GM12801 (cell line): ENCODE measurements at regions not wholly inside any gene's neighbourhood (a gene's known extent, or its start where the extent isn't known, plus 50 kb on each side); places are given as distances from the start of the nearest gene placed in this dataset.

Experiments used
- CTCF ChIP-seq: IDR thresholded peaks from one replicate; pipeline ENCODE4 v1.5.1; 2011; ENCODE audit warnings: control low read depth; ENCODE audit not compliant: insufficient read length; ENCODE audit errors: extremely low read depth

GRCh38 chr20:52422574-52423336 lies 231.2 kb upstream of the ZFP64 start:
- TF ChIP-seq CTCF, result no peak

GRCh38 chr20:52420805-52421204 lies 229.2 kb upstream of the ZFP64 start:
- no peak for TF ChIP-seq CTCF

GRCh38 chr20:52419205-52419604 lies 227.6 kb upstream of the ZFP64 start:
- no peak for TF ChIP-seq CTCF

GRCh38 chr20:52416953-52417352 lies 225.4 kb upstream of the ZFP64 start:
- TF ChIP-seq CTCF, result no peak

- no peak for TF ChIP-seq CTCF
These were observed 220.0 kb upstream of the ZFP64 start for GRCh38 chr20:52411611-52412010.

DNA sequence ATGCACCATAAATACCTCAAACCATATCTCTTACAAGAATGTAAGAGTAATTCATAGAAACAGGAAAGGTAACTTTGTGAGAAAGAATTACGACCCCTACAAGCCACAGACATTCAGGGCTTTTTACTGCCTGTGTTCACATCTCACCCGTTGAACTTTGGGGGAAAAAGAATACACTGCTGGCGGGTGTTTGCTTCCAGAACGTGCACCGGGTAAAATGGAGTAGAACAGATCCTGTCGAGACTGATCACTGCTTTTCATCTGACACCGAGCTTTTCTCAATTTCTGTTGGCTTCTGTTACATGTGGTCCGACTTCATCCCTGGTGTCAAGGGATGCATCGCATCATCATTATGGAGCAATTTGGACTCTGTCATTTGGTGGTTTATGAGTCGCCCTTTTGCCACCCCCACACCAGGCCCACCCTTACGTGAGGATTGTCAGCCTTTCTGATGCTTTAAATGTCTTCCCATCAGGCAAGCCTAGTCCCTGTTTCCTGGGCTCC lies 219.2 kb upstream of the ZFP64 start:
- TF ChIP-seq CTCF, result no peak

GRCh38 chr20:52410182-52410647 lies 218.6 kb upstream of the ZFP64 start:
- no peak for TF ChIP-seq CTCF
